Left hindlimb (tissue), 1 donor: ENCODE measurements at regions not wholly inside any gene's neighbourhood (a gene's known extent, or its start where the extent isn't known, plus 50 kb on each side); places are given as distances from the start of the nearest gene placed in this dataset.
A peak's percentile ranks its signal among the peaks of the same experiment; 100 is the strongest.

ENCODE experiments used
- DNase-seq: peaks from one replicate; pipeline ENCODE4 v3.0.0-alpha.2; 2018

GRCh38 chr20:57090590-57091560, 175.6 kb downstream of the BMP7 start:
- no peak for DNase-seq

- no peak for DNase-seq
These were observed 174.7 kb downstream of the BMP7 start for GRCh38 chr20:57091748-57092111.

- DNase-seq = peak; percentile 67
These were observed 174.1 kb downstream of the BMP7 start for GRCh38 chr20:57092112-57092899.

GRCh38 chr20:57092900-57093530, 173.4 kb downstream of the BMP7 start:
- DNase-seq = no peak

GRCh38 chr20:57093766-57094165, 172.7 kb downstream of the BMP7 start:
- no peak for DNase-seq

GRCh38 chr20:57094252-57094891, 172.1 kb downstream of the BMP7 start:
- no peak for DNase-seq

GRCh38 chr20:57094991-57095390, 171.4 kb downstream of the BMP7 start:
- DNase-seq = no peak

- DNase-seq = no peak
These were observed 171.0 kb downstream of the BMP7 start for GRCh38 chr20:57095426-57095825.

GRCh38 chr20:57097245-57097915, 169.1 kb downstream of the BMP7 start:
- no peak for DNase-seq

GRCh38 chr20:57102160-57102559, 164.3 kb downstream of the BMP7 start:
- no peak for DNase-seq

- DNase-seq = no peak
These were observed 163.9 kb downstream of the BMP7 start for GRCh38 chr20:57102566-57102965.

GRCh38 chr20:57103146-57103800, 163.2 kb downstream of the BMP7 start:
- no peak for DNase-seq

- no peak for DNase-seq
These were observed 162.3 kb downstream of the BMP7 start for GRCh38 chr20:57104113-57104512.

GRCh38 chr20:57104651-57105204, 161.7 kb downstream of the BMP7 start:
- DNase-seq = no peak

- no peak for DNase-seq
These were observed 160.3 kb downstream of the BMP7 start for GRCh38 chr20:57106030-57106682.

- no peak for DNase-seq
These were observed 159.7 kb downstream of the BMP7 start for GRCh38 chr20:57106692-57107091.

- DNase-seq = no peak
These were observed 159.2 kb downstream of the BMP7 start for GRCh38 chr20:57107208-57107607.

GRCh38 chr20:57108218-57108617, 158.2 kb downstream of the BMP7 start:
- no peak for DNase-seq

- peak; percentile 83 for DNase-seq
These were observed 157.5 kb downstream of the BMP7 start for GRCh38 chr20:57108742-57109570.

- no peak for DNase-seq
These were observed 156.9 kb downstream of the BMP7 start for GRCh38 chr20:57109571-57109953.
